ENCODE measurements at regions not wholly inside any gene's neighbourhood (a gene's known extent, or its start where the extent isn't known, plus 50 kb on each side); places are given as distances from the start of the nearest gene placed in this dataset.

DNA sequence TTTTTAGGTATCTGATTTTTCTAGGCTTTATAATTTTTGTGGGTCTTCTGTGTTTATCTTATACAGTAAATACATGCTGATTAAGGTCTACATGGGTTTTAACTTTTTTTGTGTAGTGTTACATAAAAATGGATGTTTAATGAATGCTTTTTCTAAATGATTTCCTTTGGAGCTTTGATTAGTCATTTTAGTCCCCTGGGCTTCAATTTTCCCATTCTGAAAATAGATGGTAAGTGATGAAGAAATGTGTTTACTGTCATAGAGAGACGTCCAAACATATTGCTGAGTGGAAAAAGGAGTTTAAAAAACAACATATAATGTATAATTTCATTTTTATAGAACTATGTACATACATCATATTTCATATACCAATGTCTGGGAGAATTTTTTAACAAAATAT lies 140.9 kb upstream of the HMCN1 start:
- H4K20me1 ChIP-seq (ENCODE audit: insufficient read depth, low read length), result no peaks in the 10 kb centered on the region
- peaks cover 12% of the 10 kb centered on the region for H3K4me1 ChIP-seq (ENCODE audit: insufficient read depth, low read length, severe bottlenecking)
- no peaks in the 10 kb centered on the region for H3K9me2 ChIP-seq (ENCODE audit: low read depth, low read length)
- no peak overlapping the region for H2AFZ ChIP-seq (ENCODE audit: low read length)
- TF ChIP-seq EZH2 (IDR thresholded peaks at IDR 0.05; ENCODE audit: borderline replicate concordance, low read length), result no peak
- no peaks in the 10 kb centered on the region for H3K27me3 ChIP-seq (ENCODE audit: insufficient read depth, low read length)
- H3K36me3 ChIP-seq (ENCODE audit: insufficient read depth, low read length), result no peaks in the 10 kb centered on the region
- no peak overlapping the region for H3K4me2 ChIP-seq (ENCODE audit: low read length)
- no peak overlapping the region for H3K27ac ChIP-seq (ENCODE audit: low read depth, low read length, poor library complexity, severe bottlenecking)
- no peak overlapping the region for H3K4me3 ChIP-seq (ENCODE audit: low read depth, low read length, poor library complexity, severe bottlenecking)
- H3F3A ChIP-seq (ENCODE audit: insufficient read depth, low read length), result no peaks in the 10 kb centered on the region
- no peaks in the 10 kb centered on the region for H3K9me3 ChIP-seq (ENCODE audit: low read length)
- H3K79me2 ChIP-seq (ENCODE audit: insufficient read depth, low read length), result no peaks in the 10 kb centered on the region
- H3K9ac ChIP-seq (ENCODE audit: low read length), result no peak overlapping the region

DNA sequence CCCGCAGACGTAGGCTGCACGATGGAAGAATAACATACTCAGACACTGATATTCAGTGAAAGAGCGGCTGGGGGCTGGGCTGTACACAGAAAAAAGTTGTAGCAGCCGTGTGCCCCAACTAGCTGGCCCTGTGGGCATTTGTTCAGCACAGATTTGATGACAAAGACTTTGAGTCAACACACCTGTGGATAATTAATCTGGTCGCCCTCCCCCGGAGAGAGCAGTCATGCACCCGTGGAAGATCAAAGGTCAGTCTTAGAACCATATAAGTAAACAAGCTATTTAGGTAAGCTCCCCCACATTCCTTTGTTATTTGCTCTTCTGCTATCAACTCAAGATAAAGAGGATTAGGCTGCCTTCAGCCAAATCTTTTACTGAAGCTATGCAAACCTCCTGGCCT lies 148.4 kb upstream of the HMCN1 start:
- H3K9me3 ChIP-seq (ENCODE audit: low read length), result no peaks in the 10 kb centered on the region
- H2AFZ ChIP-seq (ENCODE audit: low read length), result no peak overlapping the region
- H3K79me2 ChIP-seq (ENCODE audit: insufficient read depth, low read length), result no peaks in the 10 kb centered on the region
- no peaks in the 10 kb centered on the region for H4K20me1 ChIP-seq (ENCODE audit: insufficient read depth, low read length)
- no peaks in the 10 kb centered on the region for H3K36me3 ChIP-seq (ENCODE audit: insufficient read depth, low read length)
- no peaks in the 10 kb centered on the region for H3F3A ChIP-seq (ENCODE audit: insufficient read depth, low read length)
- TF ChIP-seq EZH2 (IDR thresholded peaks at IDR 0.05; ENCODE audit: borderline replicate concordance, low read length), result no peak
- no peak overlapping the region for H3K27ac ChIP-seq (ENCODE audit: low read depth, low read length, poor library complexity, severe bottlenecking)
- H3K27me3 ChIP-seq (ENCODE audit: insufficient read depth, low read length), result no peaks in the 10 kb centered on the region
- no peaks in the 10 kb centered on the region for H3K4me1 ChIP-seq (ENCODE audit: insufficient read depth, low read length, severe bottlenecking)
- no peak overlapping the region for H3K4me2 ChIP-seq (ENCODE audit: low read length)
- no peak overlapping the region for H3K4me3 ChIP-seq (ENCODE audit: low read depth, low read length, poor library complexity, severe bottlenecking)
- no peak overlapping the region for H3K9ac ChIP-seq (ENCODE audit: low read length)
- H3K9me2 ChIP-seq (ENCODE audit: low read depth, low read length), result no peaks in the 10 kb centered on the region

GRCh38 chr1:185581961-185582725 lies 152.0 kb upstream of the HMCN1 start:
- H3K36me3 ChIP-seq (ENCODE audit: insufficient read depth, low read length), result no peaks in the 10 kb centered on the region
- no peak for TF ChIP-seq EZH2 (IDR thresholded peaks at IDR 0.05; ENCODE audit: borderline replicate concordance, low read length)
- TF ChIP-seq, protein P1, sequence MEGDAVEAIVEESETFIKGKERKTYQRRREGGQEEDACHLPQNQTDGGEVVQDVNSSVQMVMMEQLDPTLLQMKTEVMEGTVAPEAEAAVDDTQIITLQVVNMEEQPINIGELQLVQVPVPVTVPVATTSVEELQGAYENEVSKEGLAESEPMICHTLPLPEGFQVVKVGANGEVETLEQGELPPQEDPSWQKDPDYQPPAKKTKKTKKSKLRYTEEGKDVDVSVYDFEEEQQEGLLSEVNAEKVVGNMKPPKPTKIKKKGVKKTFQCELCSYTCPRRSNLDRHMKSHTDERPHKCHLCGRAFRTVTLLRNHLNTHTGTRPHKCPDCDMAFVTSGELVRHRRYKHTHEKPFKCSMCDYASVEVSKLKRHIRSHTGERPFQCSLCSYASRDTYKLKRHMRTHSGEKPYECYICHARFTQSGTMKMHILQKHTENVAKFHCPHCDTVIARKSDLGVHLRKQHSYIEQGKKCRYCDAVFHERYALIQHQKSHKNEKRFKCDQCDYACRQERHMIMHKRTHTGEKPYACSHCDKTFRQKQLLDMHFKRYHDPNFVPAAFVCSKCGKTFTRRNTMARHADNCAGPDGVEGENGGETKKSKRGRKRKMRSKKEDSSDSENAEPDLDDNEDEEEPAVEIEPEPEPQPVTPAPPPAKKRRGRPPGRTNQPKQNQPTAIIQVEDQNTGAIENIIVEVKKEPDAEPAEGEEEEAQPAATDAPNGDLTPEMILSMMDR (IDR thresholded peaks at IDR 0.05; ENCODE audit: low read length), result no peak
- no peaks in the 10 kb centered on the region for H3K9me3 ChIP-seq (ENCODE audit: low read length)

DNA sequence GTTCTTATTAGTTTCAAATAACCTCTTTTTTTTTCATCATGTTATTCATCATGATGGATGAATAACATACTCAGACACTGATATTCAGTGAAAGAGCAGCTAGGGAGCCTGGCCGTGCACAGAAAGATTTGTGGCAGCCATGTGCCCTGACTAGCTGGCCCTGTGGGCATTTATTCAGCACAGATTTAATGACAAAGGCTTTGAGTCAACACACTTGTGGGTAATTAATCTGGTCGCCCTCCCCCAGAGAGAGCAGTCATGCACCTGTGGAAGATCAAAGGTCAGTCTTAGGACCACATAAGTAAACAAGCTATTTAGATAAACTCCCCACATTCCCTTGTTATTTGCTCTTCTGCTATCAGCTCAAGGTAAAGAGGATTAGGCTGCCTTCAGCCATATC lies 153.2 kb upstream of the HMCN1 start:
- Histone ChIP-seq H4K20me1 (ENCODE audit: insufficient read depth, low read length) (no peaks in the 10 kb centered on the region), H3K4me3 (ENCODE audit: low read depth, low read length, poor library complexity, severe bottlenecking) (no peak overlapping the region), H3F3A (ENCODE audit: insufficient read depth, low read length) (no peaks in the 10 kb centered on the region), H2AFZ (ENCODE audit: low read length) (no peak overlapping the region), H3K9ac (ENCODE audit: low read length) (no peak overlapping the region), H3K27ac (ENCODE audit: low read depth, low read length, poor library complexity, severe bottlenecking) (no peak overlapping the region), H3K36me3 (ENCODE audit: insufficient read depth, low read length) (no peaks in the 10 kb centered on the region), H3K79me2 (ENCODE audit: insufficient read depth, low read length) (no peaks in the 10 kb centered on the region), H3K4me2 (ENCODE audit: low read length) (no peak overlapping the region), H3K27me3 (ENCODE audit: insufficient read depth, low read length) (no peaks in the 10 kb centered on the region), H3K9me2 (ENCODE audit: low read depth, low read length) (no peaks in the 10 kb centered on the region), H3K9me3 (ENCODE audit: low read length) (no peaks in the 10 kb centered on the region), H3K4me1 (ENCODE audit: insufficient read depth, low read length, severe bottlenecking) (no peaks in the 10 kb centered on the region)
- no peak for TF ChIP-seq EZH2 (IDR thresholded peaks at IDR 0.05; ENCODE audit: borderline replicate concordance, low read length)
- TF ChIP-seq, protein P1 (IDR thresholded peaks at IDR 0.05; ENCODE audit: low read length), result no peak

More at GRCh38 chr1:185581961-185582725, 152.0 kb upstream of the HMCN1 start:
- no peaks in the 10 kb centered on the region for H3K27me3 ChIP-seq (ENCODE audit: insufficient read depth, low read length)
- H3K9me2 ChIP-seq (ENCODE audit: low read depth, low read length), result no peaks in the 10 kb centered on the region
- no peaks in the 10 kb centered on the region for H4K20me1 ChIP-seq (ENCODE audit: insufficient read depth, low read length)
- H3K4me3 ChIP-seq (ENCODE audit: low read depth, low read length, poor library complexity, severe bottlenecking), result no peak overlapping the region
- no peaks in the 10 kb centered on the region for H3K4me1 ChIP-seq (ENCODE audit: insufficient read depth, low read length, severe bottlenecking)
- no peak overlapping the region for H2AFZ ChIP-seq (ENCODE audit: low read length)
- H3K27ac ChIP-seq (ENCODE audit: low read depth, low read length, poor library complexity, severe bottlenecking), result no peak overlapping the region
- no peak overlapping the region for H3K4me2 ChIP-seq (ENCODE audit: low read length)
- no peak overlapping the region for H3K9ac ChIP-seq (ENCODE audit: low read length)
- H3F3A ChIP-seq (ENCODE audit: insufficient read depth, low read length), result no peaks in the 10 kb centered on the region
- H3K79me2 ChIP-seq (ENCODE audit: insufficient read depth, low read length), result no peaks in the 10 kb centered on the region
